ENCODE measurements at regions not wholly inside any gene's neighbourhood (a gene's known extent, or its start where the extent isn't known, plus 50 kb on each side); places are given as distances from the start of the nearest gene placed in this dataset.
A peak's percentile ranks its signal among the peaks of the same experiment; 100 is the strongest.

DNA sequence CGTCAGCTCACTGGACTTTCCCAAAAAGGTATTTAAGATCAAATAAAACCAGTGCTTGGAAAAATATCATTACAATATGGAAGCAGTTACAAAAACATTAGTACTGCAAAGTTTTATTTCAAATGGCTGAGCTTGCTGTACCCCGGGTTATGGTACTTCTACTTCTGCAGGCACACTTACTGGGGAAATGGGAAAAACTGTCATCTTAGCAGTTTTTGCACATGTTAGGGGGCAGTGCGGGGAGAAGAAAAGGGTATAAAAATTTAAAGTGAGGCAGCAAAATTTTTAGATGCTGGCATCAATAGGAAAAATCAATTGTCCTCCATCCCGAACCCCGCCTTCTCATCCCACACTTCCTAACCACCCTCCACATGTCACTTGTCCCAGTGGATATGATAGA lies 133.4 kb downstream of the ATG4C start:
- no peak for DNase-seq

- DNase-seq = no peak
Measured at GRCh38 chr1:62917805-62918204, 133.9 kb downstream of the ATG4C start.

- no peak for DNase-seq
Measured at GRCh38 chr1:62918700-62919099, 134.8 kb downstream of the ATG4C start.

DNA sequence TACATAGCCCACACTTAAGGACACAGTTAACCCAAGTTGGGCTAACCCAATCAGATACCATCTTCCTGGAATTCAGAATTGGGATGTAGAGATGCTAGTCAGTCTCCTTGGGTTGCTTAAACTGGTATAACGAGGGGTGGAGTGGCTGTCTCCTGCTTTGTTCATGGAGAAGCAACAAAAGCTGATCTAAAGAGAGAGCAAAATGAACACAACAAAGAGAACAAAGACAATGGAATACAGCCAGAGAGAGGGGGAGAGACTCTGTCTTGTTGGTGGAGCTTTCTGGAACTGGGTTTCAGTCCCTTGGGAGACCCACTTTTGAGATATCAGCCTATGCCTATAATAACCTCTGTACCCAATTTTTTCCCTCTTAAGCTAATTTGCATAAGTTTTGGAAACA lies 138.1 kb downstream of the ATG4C start:
- DNase-seq = no peak

DNA sequence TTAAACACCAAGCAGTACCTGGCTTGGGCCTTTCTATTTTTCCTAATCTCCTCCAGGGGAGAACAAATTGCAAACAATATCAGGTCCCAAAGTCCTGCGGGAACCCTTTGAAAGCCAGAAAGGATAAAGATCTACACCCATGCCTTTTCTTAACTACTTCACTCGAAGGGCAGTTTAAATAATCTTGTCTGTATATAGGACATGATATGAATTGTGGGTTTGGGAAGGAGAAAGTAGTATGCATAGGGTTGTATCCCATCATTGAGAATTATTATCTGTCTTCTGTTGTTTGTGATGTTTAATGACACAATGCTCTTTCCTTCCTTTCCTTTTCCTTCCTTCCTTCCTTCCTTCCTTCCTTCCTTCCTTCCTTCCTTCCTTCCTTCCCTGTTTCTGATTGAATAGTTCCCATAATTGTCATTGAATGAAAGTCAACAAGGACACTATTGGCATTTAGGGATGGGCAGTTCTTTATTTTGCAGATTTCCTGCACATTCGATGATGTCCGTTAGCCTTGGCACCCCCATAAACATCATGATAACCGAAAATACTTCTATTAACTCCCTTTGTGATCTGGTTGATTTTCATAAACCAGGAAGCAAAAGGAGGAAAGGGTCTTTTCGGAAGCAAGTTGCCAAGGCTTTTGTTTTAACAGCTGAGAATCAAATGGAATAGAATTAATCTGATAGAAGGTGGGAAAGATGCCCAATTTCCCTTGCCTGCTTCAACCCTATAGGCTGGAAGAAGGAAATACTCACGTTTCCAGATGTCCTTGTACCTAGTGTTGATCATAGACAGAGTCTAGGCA lies 141.3 kb downstream of the ATG4C start:
- DNase-seq = no peak

DNA sequence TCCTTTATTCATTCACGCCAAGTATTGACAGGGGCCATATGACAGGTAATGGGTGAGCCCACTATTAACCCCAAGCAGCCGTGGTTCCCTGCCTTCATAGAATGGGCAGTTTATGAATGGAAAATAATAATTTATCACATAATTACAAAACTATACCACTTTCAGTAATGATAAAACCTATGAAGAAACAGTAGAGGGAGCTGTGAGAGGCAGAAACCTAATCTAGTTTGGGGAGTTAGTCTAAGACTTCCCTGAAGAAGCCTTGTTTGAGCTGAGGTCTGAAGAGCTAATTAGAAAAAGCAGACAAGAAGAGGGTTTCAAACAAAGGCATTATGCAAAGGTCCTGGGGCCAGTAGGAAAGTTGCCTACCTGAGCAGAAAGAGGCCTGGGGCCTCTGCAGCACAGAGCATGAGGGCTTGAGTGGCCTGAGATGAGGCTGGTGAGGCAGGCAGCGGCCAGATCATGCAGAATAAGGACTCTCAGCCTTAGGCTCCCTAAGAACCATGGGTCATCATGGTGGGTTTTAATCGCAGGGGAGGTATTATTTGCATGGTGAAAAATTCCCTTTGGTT lies 142.8 kb downstream of the ATG4C start:
- no peak for DNase-seq

GRCh38 chr1:62928885-62929284 lies 145.0 kb downstream of the ATG4C start:
- DNase-seq = no peak

GRCh38 chr1:62937634-62938296 lies 153.8 kb downstream of the ATG4C start:
- no peak for DNase-seq

GRCh38 chr1:62941780-62942179 lies 157.8 kb downstream of the ATG4C start:
- no peak for DNase-seq

DNA sequence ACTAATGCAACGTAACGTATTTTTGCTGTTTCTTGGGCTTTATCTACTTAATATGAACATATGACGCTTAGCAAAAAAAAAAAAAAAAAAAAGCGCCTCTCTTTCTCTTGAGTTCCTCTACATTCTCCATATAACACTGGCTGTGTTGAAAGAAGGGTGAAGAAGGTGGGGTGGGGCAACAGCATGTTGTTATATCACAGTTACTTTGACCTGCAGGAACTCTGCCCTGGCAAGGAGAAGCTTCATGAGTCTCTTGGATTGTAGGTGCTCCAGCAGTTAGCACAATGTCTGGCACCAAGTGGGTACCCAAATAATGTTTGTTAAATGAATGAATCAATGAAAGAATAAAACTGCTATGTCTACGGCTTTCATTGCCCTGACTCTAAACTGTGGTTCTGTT lies 162.6 kb downstream of the ATG4C start:
- no peak for DNase-seq

GRCh38 chr1:62951428-62951827 lies 167.5 kb downstream of the ATG4C start:
- no peak for DNase-seq

DNA sequence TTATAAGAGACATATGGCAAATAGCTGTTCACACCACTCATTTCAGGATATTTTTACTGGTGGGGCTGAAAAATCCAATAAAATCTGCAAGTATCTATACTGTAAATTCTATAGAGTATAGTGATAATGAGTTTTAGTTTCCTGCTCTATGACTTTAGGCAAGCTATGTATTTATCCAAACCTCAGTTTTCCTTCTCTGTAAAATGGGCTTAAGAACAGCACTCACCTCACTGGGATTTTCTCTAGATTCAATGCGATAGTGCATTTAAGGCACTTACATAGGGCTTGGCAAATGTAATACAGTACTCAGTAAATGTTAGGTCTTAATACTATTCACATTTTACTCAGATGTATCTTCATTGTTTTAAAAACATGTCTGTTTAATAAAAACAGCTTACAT lies 168.7 kb downstream of the ATG4C start:
- no peak for DNase-seq

DNA sequence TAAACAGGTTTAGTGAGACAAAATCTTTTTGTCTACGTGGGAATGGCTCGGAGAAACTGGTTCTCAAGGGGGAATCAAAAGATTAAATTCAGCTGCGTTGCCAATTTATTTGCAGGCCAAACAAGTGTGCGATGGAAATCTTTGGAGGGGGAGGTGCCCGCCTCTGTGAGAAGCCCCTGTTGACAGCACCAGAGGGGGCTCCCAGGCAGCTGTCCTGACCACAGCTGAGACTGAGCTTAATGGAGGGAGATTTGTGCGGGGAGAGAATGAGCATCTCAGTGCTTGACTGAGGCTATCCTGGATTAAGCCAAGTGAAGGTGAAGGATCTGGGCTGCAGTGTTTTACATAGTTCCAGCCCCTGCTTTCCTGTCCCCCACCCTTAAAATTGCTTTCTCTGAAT lies 169.7 kb downstream of the ATG4C start:
- no peak for DNase-seq

GRCh38 chr1:62954758-62955157 lies 170.8 kb downstream of the ATG4C start:
- no peak for DNase-seq

- no peak for DNase-seq
Measured at GRCh38 chr1:62955666-62956065, 171.7 kb downstream of the ATG4C start.

DNA sequence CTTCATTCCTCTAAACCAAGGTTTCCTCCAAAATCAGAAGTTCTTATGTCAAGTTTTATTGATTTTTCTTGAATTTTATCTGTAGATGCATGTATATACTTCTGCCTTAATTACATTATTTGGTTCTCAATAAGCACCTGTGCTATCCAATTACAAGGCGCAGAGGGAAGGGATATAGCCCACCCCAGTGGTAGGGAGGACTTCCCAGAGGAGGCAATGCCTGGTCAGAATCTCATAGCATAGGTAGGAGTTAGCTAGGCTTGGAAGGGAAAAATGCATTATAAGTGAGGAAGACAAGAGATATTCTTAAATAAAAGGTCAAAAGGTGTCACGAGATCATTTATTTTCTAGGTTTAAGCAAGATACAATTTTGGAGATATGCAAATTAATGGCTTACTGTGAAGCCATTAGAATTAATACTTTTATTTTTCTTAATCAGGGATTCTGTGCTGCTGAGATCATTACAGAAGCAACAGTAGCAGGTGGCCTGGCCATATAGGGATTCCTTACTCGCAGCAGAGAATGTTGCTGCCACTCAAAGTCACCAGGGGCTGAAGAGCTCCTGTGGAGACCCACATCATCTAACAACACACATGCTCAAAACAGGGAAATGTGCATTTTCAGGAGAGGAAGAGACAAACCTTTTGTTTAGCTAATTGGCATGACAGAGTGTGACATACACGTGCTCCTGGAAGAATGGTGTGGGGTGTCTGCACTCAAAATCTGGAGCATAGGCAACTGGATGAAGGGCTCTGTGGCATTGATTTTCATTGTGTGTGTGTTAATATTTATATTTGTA lies 178.3 kb downstream of the ATG4C start:
- DNase-seq = no peak

GRCh38 chr1:62962901-62963776 lies 179.2 kb downstream of the ATG4C start:
- peak; percentile 37 for DNase-seq

- no peak for DNase-seq
Measured at GRCh38 chr1:62964141-62964540, 180.2 kb downstream of the ATG4C start.

GRCh38 chr1:62967031-62967430 lies 183.1 kb downstream of the ATG4C start:
- no peak for DNase-seq

DNA sequence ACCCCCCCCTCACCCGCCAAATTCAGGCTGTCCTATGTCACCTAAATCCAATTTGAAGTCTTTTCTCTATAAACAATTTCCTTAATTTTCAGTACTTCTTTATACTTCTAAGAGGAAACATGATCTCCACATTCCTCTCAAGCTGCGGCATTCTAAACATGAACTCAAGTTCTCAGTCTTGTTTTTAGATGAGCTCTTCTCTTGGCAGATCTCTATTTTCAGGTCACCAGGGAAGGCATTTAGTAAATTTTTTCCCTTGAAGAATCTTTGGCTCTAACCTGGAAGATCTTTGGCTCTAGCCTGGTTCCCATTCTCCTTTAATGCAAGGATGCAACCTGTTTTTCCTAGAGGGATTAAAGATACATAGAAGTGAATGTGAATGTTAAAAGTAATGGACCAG lies 193.4 kb downstream of the ATG4C start:
- no peak for DNase-seq

GRCh38 chr1:62978741-62979140 lies 194.8 kb downstream of the ATG4C start:
- DNase-seq = no peak

DNA sequence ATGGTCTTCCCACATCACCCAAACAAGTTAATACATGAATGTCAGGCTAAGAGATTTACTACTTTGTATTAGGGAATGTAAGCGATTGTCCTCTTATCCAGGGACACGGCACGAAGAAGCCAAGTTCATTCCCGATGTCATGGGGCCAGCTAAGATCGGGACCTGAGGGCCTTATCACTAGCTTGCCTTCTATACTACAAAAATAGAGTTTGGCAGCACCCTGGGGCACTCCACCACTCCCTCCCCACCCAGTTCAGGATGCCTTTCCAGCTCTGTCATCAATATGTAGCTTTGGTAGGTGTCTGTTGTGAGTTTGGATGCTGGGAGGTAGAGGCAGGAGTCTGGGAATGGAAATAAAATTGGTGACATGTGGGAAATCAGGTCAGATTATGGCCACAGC lies 197.5 kb downstream of the ATG4C start:
- DNase-seq = no peak
